Neural cell (in vitro differentiated cells): ENCODE measurements at regions not wholly inside any gene's neighbourhood (a gene's known extent, or its start where the extent isn't known, plus 50 kb on each side); places are given as distances from the start of the nearest gene placed in this dataset.

ENCODE experiments used
- H2AFZ ChIP-seq: fragments of 200-600, 300-800 bp; sonication (generic), shearing (Covaris generic); 2 replicates; pipeline ENCODE4 v1.6.0; 2014; ENCODE audit warnings: low read depth, mild to moderate bottlenecking, antibody characterized with exemption, low read length, moderate library complexity
- H3F3A ChIP-seq: fragments of 200-600 bp; shearing (Covaris generic); 2 replicates; pipeline ENCODE4 v1.6.1; 2016; ENCODE audit warnings: mild to moderate bottlenecking, moderate library complexity, mixed read lengths, antibody characterized with exemption, low read length; ENCODE audit not compliant: insufficient read depth, poor library complexity, severe bottlenecking
- H3K27ac ChIP-seq: fragments of 200-600, 300-800 bp; sonication (generic), shearing (Covaris generic); 2 replicates; pipeline ENCODE4 v1.5.1; 2014; ENCODE audit warnings: mild to moderate bottlenecking, low read length, moderate library complexity
- H3K27me3 ChIP-seq: fragments of 300-800, 200-600 bp; sonication (generic), shearing (Covaris generic); 2 replicates; pipeline ENCODE4 v1.6.0; 2014; ENCODE audit warnings: mild to moderate bottlenecking, low read depth, low read length, moderate library complexity; ENCODE audit not compliant: insufficient read depth
- H3K36me3 ChIP-seq: fragments of 300-800, 200-600 bp; sonication (generic), shearing (Covaris generic); 2 replicates; pipeline ENCODE4 v1.5.1; 2014; ENCODE audit warnings: mild to moderate bottlenecking, antibody characterized with exemption, low read length, moderate library complexity; ENCODE audit not compliant: insufficient read depth
- H3K4me2 ChIP-seq: fragments of 300-800, 200-600 bp; sonication (generic), shearing (Covaris generic); 2 replicates; pipeline ENCODE4 v1.6.0; 2014; ENCODE audit warnings: mild to moderate bottlenecking, low read length
- H3K4me3 ChIP-seq: fragments of 300-800, 200-600 bp; sonication (generic), shearing (Covaris generic); 2 replicates; pipeline ENCODE4 v1.5.1; 2014; ENCODE audit warnings: mild to moderate bottlenecking, low read length, moderate library complexity
- H3K79me2 ChIP-seq: fragments of 200-600 bp; shearing (Covaris generic); replicated peaks from 2 replicates; pipeline ENCODE4 v1.6.0; 2014; ENCODE audit warnings: mild to moderate bottlenecking, low read length, moderate library complexity; ENCODE audit not compliant: insufficient read depth
- H3K9ac ChIP-seq: fragments of 300-800, 200-600 bp; sonication (generic), shearing (Covaris generic); 2 replicates; pipeline ENCODE4 v1.6.1; 2016; ENCODE audit warnings: mild to moderate bottlenecking, low read length, mixed read lengths
- H3K9me2 ChIP-seq: fragments of 200-600 bp; shearing (Covaris generic); 2 replicates; pipeline ENCODE4 v1.6.1; 2016; ENCODE audit warnings: mild to moderate bottlenecking, low read length, mixed read lengths; ENCODE audit not compliant: insufficient read depth
- H3K9me3 ChIP-seq: fragments of 200-600, 300-800 bp; sonication (generic), shearing (Covaris generic); 2 replicates; pipeline ENCODE4 v1.6.1; 2016; ENCODE audit warnings: mild to moderate bottlenecking, mixed run types, low read length, moderate library complexity, mixed read lengths
- H4K20me1 ChIP-seq: fragments of 200-600 bp; shearing (Covaris generic); 2 replicates; pipeline ENCODE4 v1.6.1; 2016; ENCODE audit warnings: mild to moderate bottlenecking, mixed run types; ENCODE audit not compliant: insufficient read depth
- EP300 ChIP-seq: fragments of 450-650 bp; conservative IDR thresholded peaks from 2 replicates; pipeline ENCODE4 v1.6.1; 2014; ENCODE audit warnings: antibody characterized with exemption, mild to moderate bottlenecking, moderate library complexity; ENCODE audit not compliant: poor library complexity, severe bottlenecking
- EZH2 ChIP-seq: fragments of 200-600, 300-800 bp; shearing (Covaris generic), sonication (generic); IDR thresholded peaks from 2 replicates; pipeline ENCODE4 v1.6.1; 2014; ENCODE audit warnings: antibody characterized with exemption, low read length, borderline replicate concordance, mild to moderate bottlenecking; ENCODE audit not compliant: insufficient read depth, poor library complexity, severe bottlenecking
- MXI1 ChIP-seq: fragments of 450-650 bp; conservative IDR thresholded peaks from 2 replicates; pipeline ENCODE4 v1.6.1; 2014; ENCODE audit warnings: antibody characterized with exemption, mild to moderate bottlenecking; ENCODE audit not compliant: poor library complexity, severe bottlenecking
- POLR2AphosphoS5 ChIP-seq: IDR thresholded peaks from 2 replicates; pipeline ENCODE4 v1.6.1; 2012
- RAD21 ChIP-seq: fragments of 450-650 bp; conservative IDR thresholded peaks from 2 replicates; pipeline ENCODE4 v1.6.1; 2014; ENCODE audit warnings: antibody characterized with exemption, mild to moderate bottlenecking, moderate library complexity
- SMC3 ChIP-seq: fragments of 450-650 bp; conservative IDR thresholded peaks from 2 replicates; pipeline ENCODE4 v1.6.1; 2014; ENCODE audit warnings: antibody characterized with exemption, mild to moderate bottlenecking, moderate library complexity; ENCODE audit not compliant: poor library complexity
- TAF1 ChIP-seq: IDR thresholded peaks from 2 replicates; pipeline ENCODE4 v1.6.1; 2012; ENCODE audit warnings: low read depth
- TF ChIP-seq, protein P1 (sequence below): fragments of 450-650 bp; IDR thresholded peaks from 2 replicates; pipeline ENCODE4 v1.5.1; 2014; ENCODE audit warnings: antibody characterized with exemption, mild to moderate bottlenecking, moderate library complexity; ENCODE audit not compliant: poor library complexity, severe bottlenecking
- TF ChIP-seq, protein P2 (sequence below): IDR thresholded peaks from 2 replicates; pipeline ENCODE4 v1.6.1; 2012; ENCODE audit warnings: borderline replicate concordance

DNA sequence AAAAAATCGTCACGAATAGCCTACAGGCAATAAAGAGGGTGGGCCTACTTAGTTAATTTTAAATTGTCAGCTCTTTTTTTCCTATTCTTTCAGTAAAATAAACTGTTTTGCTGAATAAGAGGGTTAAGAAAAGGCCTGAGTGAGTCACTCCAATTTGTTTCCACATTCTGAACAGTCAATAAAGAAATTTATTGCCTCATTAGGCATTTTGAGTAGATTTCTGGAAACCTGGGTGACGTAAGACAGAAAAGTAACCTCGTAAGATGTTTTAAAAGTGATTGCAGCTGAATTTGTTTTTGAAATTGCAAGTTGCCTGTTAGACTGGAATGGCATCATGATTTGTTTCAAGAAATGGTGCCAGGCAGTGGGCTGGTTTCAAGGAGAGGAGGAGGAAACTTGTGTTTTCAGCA lies 439.3 kb downstream of the USP25 start:
- Histone ChIP-seq H4K20me1 (no peaks in the 10 kb centered on the region), H3K9ac (no peak overlapping the region), H3F3A (no peaks in the 10 kb centered on the region), H3K27ac (no peak overlapping the region), H3K9me3 (no peaks in the 10 kb centered on the region), H2AFZ (no peak overlapping the region), H3K36me3 (no peaks in the 10 kb centered on the region), H3K9me2 (no peaks in the 10 kb centered on the region), H3K4me2 (no peak overlapping the region), H3K27me3 (no peaks in the 10 kb centered on the region), H3K4me3 (no peak overlapping the region), H3K79me2 (no peaks in the 10 kb centered on the region)
- TF ChIP-seq, protein P1, sequence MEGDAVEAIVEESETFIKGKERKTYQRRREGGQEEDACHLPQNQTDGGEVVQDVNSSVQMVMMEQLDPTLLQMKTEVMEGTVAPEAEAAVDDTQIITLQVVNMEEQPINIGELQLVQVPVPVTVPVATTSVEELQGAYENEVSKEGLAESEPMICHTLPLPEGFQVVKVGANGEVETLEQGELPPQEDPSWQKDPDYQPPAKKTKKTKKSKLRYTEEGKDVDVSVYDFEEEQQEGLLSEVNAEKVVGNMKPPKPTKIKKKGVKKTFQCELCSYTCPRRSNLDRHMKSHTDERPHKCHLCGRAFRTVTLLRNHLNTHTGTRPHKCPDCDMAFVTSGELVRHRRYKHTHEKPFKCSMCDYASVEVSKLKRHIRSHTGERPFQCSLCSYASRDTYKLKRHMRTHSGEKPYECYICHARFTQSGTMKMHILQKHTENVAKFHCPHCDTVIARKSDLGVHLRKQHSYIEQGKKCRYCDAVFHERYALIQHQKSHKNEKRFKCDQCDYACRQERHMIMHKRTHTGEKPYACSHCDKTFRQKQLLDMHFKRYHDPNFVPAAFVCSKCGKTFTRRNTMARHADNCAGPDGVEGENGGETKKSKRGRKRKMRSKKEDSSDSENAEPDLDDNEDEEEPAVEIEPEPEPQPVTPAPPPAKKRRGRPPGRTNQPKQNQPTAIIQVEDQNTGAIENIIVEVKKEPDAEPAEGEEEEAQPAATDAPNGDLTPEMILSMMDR = no peak
- TF ChIP-seq SMC3 = no peak
- no peak for TF ChIP-seq EZH2
- no peak for TF ChIP-seq TAF1
- TF ChIP-seq, protein P2, sequence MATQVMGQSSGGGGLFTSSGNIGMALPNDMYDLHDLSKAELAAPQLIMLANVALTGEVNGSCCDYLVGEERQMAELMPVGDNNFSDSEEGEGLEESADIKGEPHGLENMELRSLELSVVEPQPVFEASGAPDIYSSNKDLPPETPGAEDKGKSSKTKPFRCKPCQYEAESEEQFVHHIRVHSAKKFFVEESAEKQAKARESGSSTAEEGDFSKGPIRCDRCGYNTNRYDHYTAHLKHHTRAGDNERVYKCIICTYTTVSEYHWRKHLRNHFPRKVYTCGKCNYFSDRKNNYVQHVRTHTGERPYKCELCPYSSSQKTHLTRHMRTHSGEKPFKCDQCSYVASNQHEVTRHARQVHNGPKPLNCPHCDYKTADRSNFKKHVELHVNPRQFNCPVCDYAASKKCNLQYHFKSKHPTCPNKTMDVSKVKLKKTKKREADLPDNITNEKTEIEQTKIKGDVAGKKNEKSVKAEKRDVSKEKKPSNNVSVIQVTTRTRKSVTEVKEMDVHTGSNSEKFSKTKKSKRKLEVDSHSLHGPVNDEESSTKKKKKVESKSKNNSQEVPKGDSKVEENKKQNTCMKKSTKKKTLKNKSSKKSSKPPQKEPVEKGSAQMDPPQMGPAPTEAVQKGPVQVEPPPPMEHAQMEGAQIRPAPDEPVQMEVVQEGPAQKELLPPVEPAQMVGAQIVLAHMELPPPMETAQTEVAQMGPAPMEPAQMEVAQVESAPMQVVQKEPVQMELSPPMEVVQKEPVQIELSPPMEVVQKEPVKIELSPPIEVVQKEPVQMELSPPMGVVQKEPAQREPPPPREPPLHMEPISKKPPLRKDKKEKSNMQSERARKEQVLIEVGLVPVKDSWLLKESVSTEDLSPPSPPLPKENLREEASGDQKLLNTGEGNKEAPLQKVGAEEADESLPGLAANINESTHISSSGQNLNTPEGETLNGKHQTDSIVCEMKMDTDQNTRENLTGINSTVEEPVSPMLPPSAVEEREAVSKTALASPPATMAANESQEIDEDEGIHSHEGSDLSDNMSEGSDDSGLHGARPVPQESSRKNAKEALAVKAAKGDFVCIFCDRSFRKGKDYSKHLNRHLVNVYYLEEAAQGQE = no peak
- TF ChIP-seq MXI1 = no peak
- no peak for TF ChIP-seq RAD21
- no peak for TF ChIP-seq POLR2AphosphoS5
- TF ChIP-seq EP300 = no peak

DNA sequence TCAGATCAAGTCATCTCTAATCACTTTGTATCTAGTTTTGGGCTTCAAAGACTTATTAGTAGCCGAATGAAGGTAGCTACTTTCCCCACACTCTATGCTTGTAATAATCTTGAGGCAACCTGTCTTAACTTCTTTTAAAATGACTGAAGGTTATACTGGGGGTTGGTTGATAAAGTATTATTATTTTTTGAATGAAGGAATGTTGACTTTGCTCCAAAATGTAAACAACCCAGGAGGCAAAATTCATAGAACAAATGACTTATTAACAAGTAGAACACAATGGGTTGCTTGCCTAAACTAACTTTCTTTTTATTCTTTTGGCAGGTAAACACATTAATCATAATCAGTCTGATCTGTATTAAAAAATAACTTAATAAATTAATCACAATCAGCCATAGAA lies 440.0 kb downstream of the USP25 start:
- Histone ChIP-seq H3K27ac (no peak overlapping the region), H3K36me3 (no peaks in the 10 kb centered on the region), H3K79me2 (no peaks in the 10 kb centered on the region), H3K4me3 (no peak overlapping the region), H3K9me2 (no peaks in the 10 kb centered on the region), H3K9me3 (no peaks in the 10 kb centered on the region), H2AFZ (no peak overlapping the region), H3K4me2 (no peak overlapping the region), H4K20me1 (no peaks in the 10 kb centered on the region), H3K9ac (no peak overlapping the region), H3K27me3 (no peaks in the 10 kb centered on the region), H3F3A (no peaks in the 10 kb centered on the region)
- TF ChIP-seq EZH2 (no peak), TAF1 (no peak), MXI1 (no peak), RAD21 (no peak), POLR2AphosphoS5 (no peak), EP300 (no peak), SMC3 (no peak)
- TF ChIP-seq, protein P2 = no peak
- TF ChIP-seq, protein P1 = no peak
